GM19351 (cell line): ENCODE measurements at regions not wholly inside any gene's neighbourhood (a gene's known extent, or its start where the extent isn't known, plus 50 kb on each side); places are given as distances from the start of the nearest gene placed in this dataset.

Experiments
- ATAC-seq: cut with Tn5 transposase; IDR thresholded peaks from one replicate; pipeline ENCODE4 v1.9.1; 2021; ENCODE audit warnings: mild to moderate bottlenecking, moderate library complexity; ENCODE audit not compliant: unreplicated experiment

GRCh38 chr2:155696571-155696970 is 636.0 kb downstream of the NR4A2 start:
- ATAC-seq, result no peak

GRCh38 chr2:155695505-155695904 is 637.0 kb downstream of the NR4A2 start:
- no peak for ATAC-seq

- ATAC-seq, result no peak
Observed at GRCh38 chr2:155692856-155693255, 639.7 kb downstream of the NR4A2 start.

GRCh38 chr2:155692106-155692505 is 640.4 kb downstream of the NR4A2 start:
- no peak for ATAC-seq

GRCh38 chr2:155690785-155691184 is 641.7 kb downstream of the NR4A2 start:
- ATAC-seq, result peak; percentile 95

- ATAC-seq, result no peak
Observed at GRCh38 chr2:155689791-155690190, 642.7 kb downstream of the NR4A2 start.

- ATAC-seq, result no peak
Observed at GRCh38 chr2:155687181-155687580, 645.3 kb downstream of the NR4A2 start.

- peak; percentile 70 for ATAC-seq
Observed at GRCh38 chr2:155679647-155680046, 652.9 kb downstream of the NR4A2 start.

- no peak for ATAC-seq
Observed at GRCh38 chr2:155675920-155676319, 656.6 kb downstream of the NR4A2 start.

GRCh38 chr2:155665704-155666103 is 666.8 kb downstream of the NR4A2 start:
- ATAC-seq, result no peak

- no peak for ATAC-seq
Observed at GRCh38 chr2:155663265-155663664, 669.3 kb downstream of the NR4A2 start.

- ATAC-seq, result no peak
Observed at GRCh38 chr2:155662224-155662623, 670.3 kb downstream of the NR4A2 start.

GRCh38 chr2:155653176-155653575 is 679.3 kb downstream of the NR4A2 start:
- no peak for ATAC-seq

- ATAC-seq, result no peak
Observed at GRCh38 chr2:155651851-155652250, 680.7 kb downstream of the NR4A2 start.

GRCh38 chr2:155645791-155646190 is 686.7 kb downstream of the NR4A2 start:
- no peak for ATAC-seq

GRCh38 chr2:155643056-155643775 is 689.3 kb downstream of the NR4A2 start:
- no peak for ATAC-seq

- peak; percentile 62 for ATAC-seq
Observed at GRCh38 chr2:155633887-155634570, 698.5 kb downstream of the NR4A2 start.

GRCh38 chr2:155633060-155633839 is 699.3 kb downstream of the NR4A2 start:
- ATAC-seq, result no peak

GRCh38 chr2:155630760-155631159 is 701.8 kb downstream of the NR4A2 start:
- no peak for ATAC-seq

- no peak for ATAC-seq
Observed at GRCh38 chr2:155622443-155622842, 710.1 kb downstream of the NR4A2 start.

GRCh38 chr2:155600914-155601760 is 731.4 kb downstream of the NR4A2 start:
- ATAC-seq, result no peak
